HG02763 (cell line): ENCODE measurements at regions not wholly inside any gene's neighbourhood (a gene's known extent, or its start where the extent isn't known, plus 50 kb on each side); places are given as distances from the start of the nearest gene placed in this dataset.
A peak's percentile ranks its signal among the peaks of the same experiment; 100 is the strongest.

Experiments
- ATAC-seq: cut with Tn5 transposase; IDR thresholded peaks from one replicate; pipeline ENCODE4 v1.9.1; 2021; ENCODE audit warnings: mild to moderate bottlenecking, moderate library complexity; ENCODE audit not compliant: unreplicated experiment

- no peak for ATAC-seq
These were observed 78.0 kb upstream of the POU1F1 start for GRCh38 chr3:87354398-87354797.

- no peak for ATAC-seq
These were observed 75.6 kb upstream of the POU1F1 start for GRCh38 chr3:87351937-87352336.

- ATAC-seq: peak; percentile 97
These were observed 74.2 kb upstream of the POU1F1 start for GRCh38 chr3:87350367-87351199.

- ATAC-seq: no peak
These were observed 73.4 kb upstream of the POU1F1 start for GRCh38 chr3:87349833-87350232.

- ATAC-seq: no peak
These were observed 60.4 kb upstream of the POU1F1 start for GRCh38 chr3:87336761-87337160.

- no peak for ATAC-seq
These were observed 59.5 kb upstream of the POU1F1 start for GRCh38 chr3:87335931-87336330.

GRCh38 chr3:87333393-87333892, 57.1 kb upstream of the POU1F1 start:
- no peak for ATAC-seq

- ATAC-seq: no peak
These were observed 56.4 kb upstream of the POU1F1 start for GRCh38 chr3:87332789-87333188.

GRCh38 chr3:87329065-87329464, 52.7 kb upstream of the POU1F1 start:
- ATAC-seq: no peak
